ENCODE measurements at regions not wholly inside any gene's neighbourhood (a gene's known extent, or its start where the extent isn't known, plus 50 kb on each side); places are given as distances from the start of the nearest gene placed in this dataset.

- Mint-ChIP-seq H3K27me3 (ENCODE audit: insufficient read depth) (no peaks in the 10 kb centered on the region; the same call in none of the 2 replicates), H3K4me3 (no peak overlapping the region)
Observed at GRCh38 chr4:170940043-170940724, 850.4 kb upstream of the AADAT start.

GRCh38 chr4:170938588-170938987 is 848.8 kb upstream of the AADAT start:
- no peaks in the 10 kb centered on the region for H3K4me1 Mint-ChIP-seq (ENCODE audit: low read depth)
- no peak for DNase-seq
- TF ChIP-seq CTCF (IDR thresholded peaks at IDR 0.05): no peak
- no peaks in the 10 kb centered on the region; the same call in none of the 2 replicates for H3K27me3 Mint-ChIP-seq (ENCODE audit: insufficient read depth)
- peaks cover 8% of the 10 kb centered on the region; the same call in 1 of the 2 replicates for H3K36me3 Mint-ChIP-seq (ENCODE audit: low read depth)
- no peak overlapping the region for H3K4me3 Mint-ChIP-seq
- peaks cover 42% of the 10 kb centered on the region for H3K9me3 Mint-ChIP-seq
- H3K27ac Mint-ChIP-seq: no peak overlapping the region

More at GRCh38 chr4:170940043-170940724, 850.4 kb upstream of the AADAT start:
- no peak overlapping the region for H3K27ac Mint-ChIP-seq
- no peak for DNase-seq
- no peak for TF ChIP-seq CTCF (IDR thresholded peaks at IDR 0.05)
- H3K36me3 Mint-ChIP-seq (ENCODE audit: low read depth): peaks cover 8% of the 10 kb centered on the region; the same call in 1 of the 2 replicates
- no peaks in the 10 kb centered on the region for H3K4me1 Mint-ChIP-seq (ENCODE audit: low read depth)
- H3K9me3 Mint-ChIP-seq: peaks cover 52% of the 10 kb centered on the region

- Mint-ChIP-seq H3K4me1 (ENCODE audit: low read depth) (no peaks in the 10 kb centered on the region), H3K36me3 (ENCODE audit: low read depth) (no peaks in the 10 kb centered on the region), H3K4me3 (no peak overlapping the region), H3K9me3 (peaks cover 18% of the 10 kb centered on the region), H3K27ac (no peak overlapping the region), H3K27me3 (ENCODE audit: insufficient read depth) (no peaks in the 10 kb centered on the region; the same call in 1 of the 2 replicates)
- no peak for DNase-seq
- TF ChIP-seq CTCF (IDR thresholded peaks at IDR 0.05): no peak
Observed at GRCh38 chr4:170931321-170931720, 841.6 kb upstream of the AADAT start.

- peaks cover 29% of the 10 kb centered on the region for H3K9me3 Mint-ChIP-seq
- TF ChIP-seq CTCF (IDR thresholded peaks at IDR 0.05): no peak
- H3K27ac Mint-ChIP-seq: no peak overlapping the region
- peaks cover 2% of the 10 kb centered on the region; the same call in 1 of the 2 replicates for H3K27me3 Mint-ChIP-seq (ENCODE audit: insufficient read depth)
- H3K36me3 Mint-ChIP-seq (ENCODE audit: low read depth): no peaks in the 10 kb centered on the region
- H3K4me3 Mint-ChIP-seq: no peak overlapping the region
- DNase-seq: no peak
- H3K4me1 Mint-ChIP-seq (ENCODE audit: low read depth): no peaks in the 10 kb centered on the region
Observed at GRCh38 chr4:170888660-170889059, 798.9 kb upstream of the AADAT start.

- no peak for TF ChIP-seq CTCF (IDR thresholded peaks at IDR 0.05)
- no peak for DNase-seq
- H3K36me3 Mint-ChIP-seq (ENCODE audit: low read depth): no peaks in the 10 kb centered on the region
- peaks cover 2% of the 10 kb centered on the region; the same call in 1 of the 2 replicates for H3K27me3 Mint-ChIP-seq (ENCODE audit: insufficient read depth)
- peaks cover 26% of the 10 kb centered on the region for H3K9me3 Mint-ChIP-seq
- no peak overlapping the region for H3K27ac Mint-ChIP-seq
- H3K4me1 Mint-ChIP-seq (ENCODE audit: low read depth): no peaks in the 10 kb centered on the region
- no peak overlapping the region for H3K4me3 Mint-ChIP-seq
Observed at GRCh38 chr4:170887396-170887795, 797.6 kb upstream of the AADAT start.

All from HFFc6 (cell line).